ENCODE measurements at regions not wholly inside any gene's neighbourhood (a gene's known extent, or its start where the extent isn't known, plus 50 kb on each side); places are given as distances from the start of the nearest gene placed in this dataset.

- H3K27me3 ChIP-seq (ENCODE audit: control insufficient read depth in 2 of 2, insufficient read depth in 2 of 2, low read length in 2 of 2) = no peaks in the 10 kb centered on the region
- no peaks in the 10 kb centered on the region for H3K9me1 ChIP-seq (replicated peaks; ENCODE audit: control insufficient read depth, extremely low read depth, insufficient read depth, low read length)
- no peaks in the 10 kb centered on the region for H3K9me3 ChIP-seq (replicated peaks; ENCODE audit: control insufficient read depth, insufficient read depth, low read length)
- FAIRE-seq = no peak
- ChIA-PET CTCF (no interaction called here), POLR2A (no interaction called here)
- intact Hi-C loops (cut with micrococcal nuclease) (no loop called here), dilution Hi-C loops (cut with MboI; ENCODE audit: extremely low pct_ligation_motif_present, low sequenced_read_pairs) (no loop called here)
- no peak overlapping the region for H3K4me2 ChIP-seq (ENCODE audit: insufficient read depth, low read length)
- no peaks in the 10 kb centered on the region for H3K79me2 ChIP-seq (ENCODE audit: control insufficient read depth, insufficient read depth, low read length)
- H3K4me1 ChIP-seq (ENCODE audit: control insufficient read depth, extremely low read depth, insufficient read depth, low read length) = no peaks in the 10 kb centered on the region
- no peak for DNase-seq (ENCODE audit: low read depth, low spot score)
- H2AFZ ChIP-seq (ENCODE audit: low read depth, low read length) = no peak overlapping the region
- no peak overlapping the region for H3K9ac ChIP-seq (replicated peaks; ENCODE audit: extremely low read depth, insufficient read depth, low read length)
- H3K36me3 ChIP-seq (ENCODE audit: control insufficient read depth in 2 of 2, extremely low read depth in 1 of 2, insufficient read depth in 2 of 2, low read length in 2 of 2) = no peaks in the 10 kb centered on the region
- H3K27ac ChIP-seq (ENCODE audit: insufficient read depth, low read depth, low read length) = no peak overlapping the region
- TF ChIP-seq POLR2AphosphoS5 (IDR thresholded peaks at IDR 0.05; ENCODE audit: insufficient read depth, low read depth, low read length) (no peak), GATA2 (IDR thresholded peaks at IDR 0.05; ENCODE audit: insufficient read depth, insufficient read length, low read depth, low read length) (no peak), JUN (IDR thresholded peaks at IDR 0.05; ENCODE audit: borderline replicate concordance, insufficient read depth, insufficient read length, low read depth) (no peak), MYC (IDR thresholded peaks at IDR 0.05; ENCODE audit: low read depth, low read length) (no peak), MAX (IDR thresholded peaks at IDR 0.05; ENCODE audit: insufficient read depth, insufficient read length) (no peak), POLR2A (IDR thresholded peaks at IDR 0.05; ENCODE audit: low read depth, low read length) (no peak), EZH2 (IDR thresholded peaks at IDR 0.05; ENCODE audit: borderline replicate concordance, low read depth, low read length, severe bottlenecking) (no peak), FOS (IDR thresholded peaks at IDR 0.05; ENCODE audit: borderline replicate concordance, insufficient read depth, low read length) (no peak)
- TF ChIP-seq, protein P1, sequence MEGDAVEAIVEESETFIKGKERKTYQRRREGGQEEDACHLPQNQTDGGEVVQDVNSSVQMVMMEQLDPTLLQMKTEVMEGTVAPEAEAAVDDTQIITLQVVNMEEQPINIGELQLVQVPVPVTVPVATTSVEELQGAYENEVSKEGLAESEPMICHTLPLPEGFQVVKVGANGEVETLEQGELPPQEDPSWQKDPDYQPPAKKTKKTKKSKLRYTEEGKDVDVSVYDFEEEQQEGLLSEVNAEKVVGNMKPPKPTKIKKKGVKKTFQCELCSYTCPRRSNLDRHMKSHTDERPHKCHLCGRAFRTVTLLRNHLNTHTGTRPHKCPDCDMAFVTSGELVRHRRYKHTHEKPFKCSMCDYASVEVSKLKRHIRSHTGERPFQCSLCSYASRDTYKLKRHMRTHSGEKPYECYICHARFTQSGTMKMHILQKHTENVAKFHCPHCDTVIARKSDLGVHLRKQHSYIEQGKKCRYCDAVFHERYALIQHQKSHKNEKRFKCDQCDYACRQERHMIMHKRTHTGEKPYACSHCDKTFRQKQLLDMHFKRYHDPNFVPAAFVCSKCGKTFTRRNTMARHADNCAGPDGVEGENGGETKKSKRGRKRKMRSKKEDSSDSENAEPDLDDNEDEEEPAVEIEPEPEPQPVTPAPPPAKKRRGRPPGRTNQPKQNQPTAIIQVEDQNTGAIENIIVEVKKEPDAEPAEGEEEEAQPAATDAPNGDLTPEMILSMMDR (IDR thresholded peaks at IDR 0.05; ENCODE audit: extremely low read depth in 1 of 2, insufficient read depth in 1 of 2, low read depth in 1 of 2, low read length in 2 of 2) = no peak
- no peaks in the 10 kb centered on the region for H4K20me1 ChIP-seq (replicated peaks; ENCODE audit: control insufficient read depth, extremely low read depth, insufficient read depth, low read length)
- H3K4me3 ChIP-seq (replicated peaks in 1 of 3; ENCODE audit: insufficient read depth in 1 of 3, low read depth in 1 of 3, low read length in 3 of 3) = no peak overlapping the region
- BruUV-seq (replicated peaks) = no TSS peak
Measured at GRCh38 chr4:58499182-58499581, 1389.0 kb upstream of the IGFBP7 start.

All from endothelial cell of umbilical vein (primary cell).